ENCODE measurements at regions not wholly inside any gene's neighbourhood (a gene's known extent, or its start where the extent isn't known, plus 50 kb on each side); places are given as distances from the start of the nearest gene placed in this dataset.
A peak's percentile ranks its signal among the peaks of the same experiment; 100 is the strongest.

DNA sequence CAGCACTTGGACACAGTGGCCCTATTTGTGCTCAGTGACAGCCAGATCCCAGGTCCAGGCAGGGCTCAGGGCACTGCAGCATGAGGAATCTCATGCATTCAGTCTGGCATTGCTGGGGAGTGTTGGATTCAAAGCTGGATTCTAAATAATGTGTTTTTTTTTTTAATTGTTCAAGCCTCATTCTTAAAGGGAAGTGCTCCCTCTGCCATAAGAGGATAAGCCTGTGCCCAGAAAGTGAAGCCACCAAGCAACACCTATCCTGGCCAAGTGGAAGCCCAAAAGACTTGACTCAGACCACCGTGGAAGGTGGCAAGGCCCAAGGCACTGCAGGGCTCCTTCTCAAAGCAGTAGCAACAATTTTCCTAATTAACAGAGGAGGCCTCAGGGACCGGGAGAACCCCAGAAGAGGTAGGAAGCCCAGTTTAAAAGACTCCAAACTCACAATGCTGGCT is 135.6 kb downstream of the ACTL7B start:
- DNase-seq (ENCODE audit: low spot score), result no peak

DNA sequence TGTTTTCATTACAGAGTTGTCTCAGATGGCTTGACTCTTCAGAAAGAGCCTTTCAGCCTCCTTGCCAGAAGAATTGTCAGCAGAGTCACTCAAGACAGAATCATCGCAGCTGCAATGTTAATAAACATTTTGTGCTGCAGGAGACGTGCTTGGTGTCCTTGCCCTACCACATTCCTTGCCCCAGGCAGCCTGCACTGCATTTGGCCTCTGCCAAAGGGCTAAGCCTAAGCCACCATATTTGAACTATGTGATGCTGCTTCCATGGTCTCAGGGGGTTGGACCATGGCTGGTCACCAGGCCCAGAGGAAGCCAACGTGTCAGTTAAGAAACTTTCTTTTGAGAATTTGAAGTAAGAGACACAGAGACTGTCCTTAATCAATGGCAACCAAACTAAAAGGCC is 145.4 kb downstream of the ACTL7B start:
- DNase-seq (ENCODE audit: low spot score), result no peak

DNA sequence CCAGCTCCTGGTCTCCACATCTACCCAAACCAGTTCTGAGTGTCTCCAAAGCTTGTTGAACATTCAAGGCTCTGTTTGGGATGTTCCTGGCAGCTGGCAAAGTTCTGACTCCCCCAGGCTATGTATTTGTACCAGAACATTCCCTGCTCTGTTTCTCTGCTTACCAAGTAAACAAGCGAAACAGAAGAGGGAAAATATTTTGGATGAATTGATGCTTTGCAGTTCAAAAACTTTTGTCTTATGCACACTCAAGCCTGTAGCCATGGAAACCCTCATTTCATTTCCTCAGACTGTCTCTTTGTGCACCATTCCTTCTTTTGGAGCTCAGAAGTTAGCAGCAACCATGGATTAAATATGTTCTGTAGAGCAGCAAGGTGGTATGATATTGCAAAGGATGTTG is 145.8 kb downstream of the ACTL7B start:
- DNase-seq (ENCODE audit: low spot score), result no peak

DNA sequence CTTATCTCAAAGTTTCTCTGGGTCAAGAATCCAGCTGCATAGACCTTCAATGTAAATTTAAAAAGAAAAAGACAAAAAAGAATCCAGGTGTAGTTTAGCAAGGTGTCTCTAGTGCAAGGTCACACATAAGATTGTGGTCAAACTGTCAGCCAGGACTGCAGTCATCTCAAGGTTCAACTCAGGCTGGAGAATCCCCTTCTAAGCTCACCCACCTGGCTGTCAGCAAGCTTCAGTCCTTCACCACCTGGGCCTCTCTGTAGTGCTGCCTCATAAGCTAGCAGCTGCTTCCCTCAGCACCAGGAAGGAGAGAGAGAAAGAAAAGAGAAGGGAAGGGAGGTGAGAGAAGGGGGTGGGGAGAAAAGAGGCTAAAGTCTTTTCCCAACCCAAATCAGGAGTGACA is 146.7 kb downstream of the ACTL7B start:
- DNase-seq (ENCODE audit: low spot score), result no peak

DNA sequence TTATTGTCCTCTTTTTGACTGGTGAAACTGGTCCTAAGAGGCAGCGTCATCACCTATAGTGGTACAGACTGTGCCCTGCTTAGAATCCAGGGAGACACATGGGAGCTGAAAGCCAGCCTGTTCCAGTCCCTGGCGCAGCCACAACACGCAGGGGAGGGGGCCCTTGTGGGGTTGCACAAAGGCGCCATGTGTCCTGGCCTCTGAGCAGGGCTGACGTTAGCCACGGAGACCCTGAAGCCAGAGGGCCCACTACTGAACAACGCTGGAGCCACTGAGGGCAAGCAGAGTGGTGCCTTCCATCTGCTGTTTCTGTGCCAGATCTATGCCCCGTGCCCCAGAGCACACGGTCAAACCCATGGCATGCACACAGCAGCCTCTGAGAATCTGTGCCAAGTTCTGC is 147.3 kb downstream of the ACTL7B start:
- no peak for DNase-seq (ENCODE audit: low spot score)

DNA sequence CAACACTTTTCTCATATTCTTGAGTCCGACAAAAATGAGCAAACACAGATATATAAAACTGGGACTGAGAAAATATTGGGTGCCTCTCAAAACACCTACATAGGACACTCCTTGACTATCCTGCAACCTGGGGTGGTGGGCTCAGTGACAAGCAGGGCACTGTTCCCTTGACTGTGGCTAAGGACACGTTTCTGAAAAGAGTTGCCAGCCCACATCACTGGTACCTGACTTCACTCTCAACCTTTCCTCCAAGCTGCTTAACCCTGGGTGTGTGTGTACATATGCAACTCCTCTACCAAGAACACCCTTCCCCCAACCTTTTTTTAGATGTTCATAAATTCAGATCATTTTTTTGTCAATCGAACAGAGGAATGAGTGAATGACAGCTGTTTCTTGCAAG is 148.7 kb downstream of the ACTL7B start:
- DNase-seq (ENCODE audit: low spot score), result no peak

DNA sequence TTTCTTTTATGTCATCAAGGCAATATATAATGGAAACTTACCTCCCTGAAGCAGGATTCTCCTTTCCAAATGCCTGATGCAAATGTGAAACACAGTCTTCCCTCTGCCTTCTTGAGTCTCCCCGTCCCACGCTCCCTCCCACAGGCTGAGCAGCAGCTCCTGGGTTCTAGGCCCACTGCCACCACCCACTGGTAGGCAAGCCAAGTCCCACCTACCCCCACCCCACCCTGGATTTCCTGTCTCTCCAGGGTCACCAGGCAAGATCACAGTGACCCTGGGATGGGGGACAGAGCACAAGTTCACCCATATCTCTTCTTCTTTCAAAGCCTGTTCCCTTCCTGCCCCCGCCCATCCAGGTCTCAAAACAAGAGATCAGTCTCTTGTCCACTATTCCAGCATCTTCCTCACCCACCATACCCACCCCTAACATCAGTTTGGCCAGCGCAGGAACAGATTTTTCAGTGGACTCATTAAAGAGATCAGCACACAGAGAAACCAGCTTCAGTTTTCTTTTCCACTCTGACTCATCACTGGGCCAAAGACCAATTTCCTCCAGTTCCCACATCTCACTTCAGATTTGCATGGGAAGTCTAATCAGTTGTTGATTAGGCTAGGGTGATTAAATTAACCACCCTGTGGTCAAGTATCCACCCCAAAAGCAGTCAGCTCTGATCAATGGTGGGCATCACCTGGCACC is 151.5 kb downstream of the ACTL7B start:
- no peak for DNase-seq (ENCODE audit: low spot score)

DNA sequence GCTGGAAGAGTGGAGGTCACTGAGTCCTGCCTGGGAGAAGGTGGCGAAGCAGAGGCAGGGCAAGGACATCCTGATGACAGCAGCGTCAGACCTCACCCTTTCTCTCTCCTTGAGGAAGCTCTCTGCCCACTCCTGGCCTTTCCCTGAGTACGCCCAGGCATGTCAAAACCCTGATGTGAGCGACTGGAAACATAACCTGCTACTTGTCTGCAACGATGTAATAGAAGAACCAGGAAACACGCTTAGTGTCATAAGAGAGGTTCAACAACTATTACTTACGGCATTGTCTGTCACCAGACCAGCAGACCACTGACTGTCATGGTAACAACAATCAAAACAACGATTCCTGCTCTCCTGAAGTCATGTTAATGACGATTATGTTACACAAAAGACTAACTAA is 152.4 kb downstream of the ACTL7B start:
- no peak for DNase-seq (ENCODE audit: low spot score)

DNA sequence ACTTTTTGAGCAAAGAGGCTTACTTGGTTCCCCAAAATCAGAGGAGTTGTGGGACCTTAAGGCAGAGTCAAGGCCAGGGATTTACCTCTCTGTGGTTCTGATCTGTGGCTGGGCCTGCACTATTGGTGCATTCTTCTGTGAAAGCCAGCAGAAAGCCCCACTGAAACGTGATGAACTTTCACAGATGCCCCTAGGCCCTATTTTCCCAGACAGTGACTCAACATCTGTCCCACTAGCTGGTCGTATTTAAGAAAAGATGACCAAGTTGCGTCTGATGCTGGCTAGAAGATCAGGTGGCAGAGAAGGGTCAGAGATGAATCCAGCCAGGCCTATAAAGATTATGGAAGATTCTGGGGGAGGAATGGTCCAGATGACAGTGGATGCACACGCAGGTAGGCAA is 153.1 kb downstream of the ACTL7B start:
- DNase-seq (ENCODE audit: low spot score), result no peak

DNA sequence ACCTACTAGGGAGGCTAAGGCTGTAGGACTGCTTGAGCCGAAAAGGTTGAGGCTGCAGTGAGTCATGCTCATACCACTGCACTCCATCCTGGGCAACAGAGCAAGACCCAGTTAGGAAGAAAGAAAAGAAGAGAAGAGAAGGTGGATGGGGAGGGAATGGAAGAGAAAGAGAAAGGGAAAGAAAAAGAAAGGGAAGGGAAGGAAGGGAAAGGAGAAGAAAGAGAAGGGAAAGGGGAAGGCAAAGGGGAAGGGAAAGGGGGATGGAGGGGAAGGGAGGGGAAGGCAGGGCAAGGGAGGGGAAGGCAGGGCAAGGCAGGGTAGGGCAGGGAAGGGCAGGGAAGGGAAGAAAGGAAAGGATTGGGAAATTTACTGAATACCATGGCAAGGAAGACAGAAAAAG is 157.0 kb downstream of the ACTL7B start:
- no peak for DNase-seq (ENCODE audit: low spot score)

DNA sequence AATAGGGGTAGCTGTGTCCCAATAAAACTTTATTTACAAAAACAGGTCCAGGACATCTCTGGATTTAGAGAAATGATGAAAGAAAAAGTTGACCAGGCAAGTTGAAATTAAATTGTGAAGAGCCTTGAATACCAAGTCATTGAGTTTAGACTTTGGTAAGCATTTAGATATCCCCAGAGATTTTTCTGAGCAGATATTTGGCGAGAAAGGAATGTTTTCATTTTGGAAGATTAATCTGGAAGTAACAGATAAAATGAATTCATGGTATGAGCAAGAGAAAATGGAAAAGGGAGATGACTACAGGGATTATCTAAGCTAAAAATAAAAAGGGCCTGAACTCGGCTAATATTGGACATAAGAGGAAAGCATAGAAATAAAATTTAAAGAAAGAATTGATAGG is 157.6 kb downstream of the ACTL7B start:
- no peak for DNase-seq (ENCODE audit: low spot score)

DNA sequence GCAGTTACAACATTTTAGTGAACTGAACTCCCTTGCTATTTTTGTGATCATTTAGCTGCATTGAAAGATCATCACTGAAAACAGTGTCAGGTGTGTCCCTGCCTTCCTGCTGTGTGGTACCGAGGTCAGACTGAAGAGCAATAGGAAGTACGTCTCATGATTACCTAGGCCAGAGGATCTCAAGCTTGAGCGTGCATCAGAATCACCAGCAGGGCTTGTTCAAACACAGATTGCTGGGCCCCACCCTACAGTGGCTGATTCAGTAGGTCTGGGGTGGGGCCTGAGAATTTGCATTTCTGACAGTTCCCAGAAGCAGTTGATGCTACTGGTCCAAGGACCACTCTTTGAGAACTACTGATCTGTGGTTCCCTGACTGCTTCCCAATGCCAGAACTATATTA is 159.6 kb downstream of the ACTL7B start:
- DNase-seq (ENCODE audit: low spot score), result peak; percentile 18

DNA sequence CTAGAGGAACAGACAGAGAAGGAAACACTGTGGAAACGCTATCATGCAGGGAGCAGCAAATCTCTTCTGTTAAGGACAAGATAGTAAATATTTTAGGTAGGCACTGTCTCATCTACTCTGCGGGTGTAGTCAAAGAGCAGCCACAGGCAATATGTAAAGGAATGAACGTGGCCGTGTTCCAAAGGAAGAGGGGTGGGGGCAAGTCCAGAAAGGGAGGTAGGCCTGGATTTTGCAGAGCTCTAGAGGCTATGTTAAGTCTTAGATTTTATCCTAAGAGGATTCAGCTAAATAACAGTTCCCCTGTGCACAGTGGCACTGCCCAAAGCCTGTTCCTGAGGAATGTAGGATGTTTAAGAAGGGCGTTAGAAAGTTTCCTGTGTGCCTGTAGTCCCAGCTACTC is 161.6 kb downstream of the ACTL7B start:
- DNase-seq (ENCODE audit: low spot score), result no peak

DNA sequence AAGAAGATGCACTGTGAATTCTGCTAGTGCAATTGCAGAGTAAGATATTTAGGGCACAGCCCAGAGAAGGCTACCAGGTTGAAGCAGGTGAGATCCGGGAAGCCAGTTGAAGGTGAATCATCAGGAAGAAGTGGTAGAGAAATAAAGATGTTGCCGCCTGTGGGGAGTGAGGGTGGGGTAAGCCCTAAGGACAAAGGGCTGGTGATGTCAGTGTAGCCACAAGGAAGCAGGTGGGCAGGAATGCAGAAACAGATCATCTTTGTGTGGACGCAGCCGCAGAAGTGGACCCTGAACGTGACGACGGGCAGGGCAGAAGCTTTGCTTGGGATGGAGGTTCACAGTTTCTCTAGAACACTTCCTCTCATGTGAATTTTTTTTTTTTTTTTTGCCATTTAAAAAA is 164.2 kb downstream of the ACTL7B start:
- DNase-seq (ENCODE audit: low spot score), result peak; percentile 89

DNA sequence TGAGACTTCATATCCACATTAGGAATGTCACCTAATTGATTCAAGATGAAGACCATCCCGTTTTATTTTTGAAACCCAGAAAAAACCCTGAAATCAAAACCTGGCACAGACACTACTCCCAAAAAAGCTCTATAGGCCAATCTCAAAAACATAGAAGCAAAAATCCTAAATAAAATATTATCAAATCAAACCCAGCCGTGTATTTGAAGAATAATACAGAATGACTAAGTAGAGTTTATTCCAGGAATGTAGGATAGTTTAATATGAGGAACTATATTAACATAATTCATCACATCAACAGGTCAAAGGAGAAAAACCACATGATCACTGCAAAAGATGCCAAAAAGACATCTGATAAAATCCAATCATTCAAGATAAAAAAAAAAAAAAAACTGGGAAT is 167.1 kb downstream of the ACTL7B start:
- DNase-seq (ENCODE audit: low spot score), result no peak

DNA sequence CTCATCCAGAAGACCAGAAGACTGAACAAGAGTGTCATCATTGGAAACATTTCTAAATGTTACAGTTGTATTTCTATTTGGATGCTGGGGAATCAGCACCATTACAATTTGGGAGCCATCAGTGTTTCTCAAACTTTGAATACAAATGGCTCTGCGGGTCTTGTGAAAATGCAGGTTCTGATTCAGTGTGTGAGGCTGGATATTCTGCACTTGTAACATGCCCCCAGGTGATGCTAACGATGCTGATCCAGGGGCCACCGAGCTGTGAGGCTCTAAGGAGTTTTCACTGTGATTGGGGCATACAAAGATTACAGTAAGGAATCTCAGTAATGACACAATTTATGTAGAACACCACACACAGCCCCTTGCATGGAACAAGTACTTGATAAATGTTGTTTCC is 167.7 kb downstream of the ACTL7B start:
- no peak for DNase-seq (ENCODE audit: low spot score)

DNA sequence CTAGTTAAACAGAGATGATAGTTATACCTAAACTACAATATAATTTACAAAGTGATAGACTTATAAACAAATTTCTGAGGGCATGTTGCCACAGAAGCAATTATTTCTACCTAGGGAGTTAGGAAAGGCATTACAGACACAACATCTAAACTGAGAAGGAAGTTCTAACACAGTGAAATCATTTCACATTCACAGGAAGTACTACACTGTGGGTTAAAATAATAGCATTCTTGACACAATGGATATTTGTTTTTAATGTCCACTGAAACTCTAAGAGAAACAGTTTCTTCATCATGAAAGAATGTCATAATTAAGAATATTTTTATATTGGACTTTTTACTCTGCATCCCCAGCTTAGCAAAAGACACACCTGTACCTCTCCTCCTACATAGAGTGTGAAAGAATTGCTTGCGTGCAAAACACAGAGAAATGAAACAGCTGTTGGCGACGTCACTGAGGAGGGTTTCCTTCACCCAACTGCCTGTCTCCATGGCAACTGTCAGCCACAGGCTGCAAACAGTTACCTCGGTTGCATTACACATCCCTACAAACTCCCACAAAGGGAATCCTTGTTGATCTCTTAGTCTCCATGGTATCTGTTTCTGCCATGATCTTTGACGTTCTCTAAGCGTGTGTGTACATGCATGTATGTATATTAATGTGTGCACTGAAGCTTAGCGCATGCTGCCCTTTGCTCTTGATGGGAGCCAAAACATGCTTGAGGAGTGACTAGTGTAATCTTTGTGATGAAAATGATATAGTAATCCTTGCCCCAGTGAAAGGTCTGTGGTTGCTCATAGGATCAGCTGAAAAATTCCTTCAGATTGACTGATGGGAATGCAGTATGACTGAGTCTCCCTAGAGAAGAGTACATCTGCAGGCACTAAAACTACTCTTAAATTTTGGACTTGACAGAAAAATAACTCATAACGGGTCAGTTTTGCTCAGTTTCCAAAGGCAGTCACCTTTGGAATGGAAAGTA is 168.5 kb downstream of the ACTL7B start:
- DNase-seq (ENCODE audit: low spot score), result no peak

DNA sequence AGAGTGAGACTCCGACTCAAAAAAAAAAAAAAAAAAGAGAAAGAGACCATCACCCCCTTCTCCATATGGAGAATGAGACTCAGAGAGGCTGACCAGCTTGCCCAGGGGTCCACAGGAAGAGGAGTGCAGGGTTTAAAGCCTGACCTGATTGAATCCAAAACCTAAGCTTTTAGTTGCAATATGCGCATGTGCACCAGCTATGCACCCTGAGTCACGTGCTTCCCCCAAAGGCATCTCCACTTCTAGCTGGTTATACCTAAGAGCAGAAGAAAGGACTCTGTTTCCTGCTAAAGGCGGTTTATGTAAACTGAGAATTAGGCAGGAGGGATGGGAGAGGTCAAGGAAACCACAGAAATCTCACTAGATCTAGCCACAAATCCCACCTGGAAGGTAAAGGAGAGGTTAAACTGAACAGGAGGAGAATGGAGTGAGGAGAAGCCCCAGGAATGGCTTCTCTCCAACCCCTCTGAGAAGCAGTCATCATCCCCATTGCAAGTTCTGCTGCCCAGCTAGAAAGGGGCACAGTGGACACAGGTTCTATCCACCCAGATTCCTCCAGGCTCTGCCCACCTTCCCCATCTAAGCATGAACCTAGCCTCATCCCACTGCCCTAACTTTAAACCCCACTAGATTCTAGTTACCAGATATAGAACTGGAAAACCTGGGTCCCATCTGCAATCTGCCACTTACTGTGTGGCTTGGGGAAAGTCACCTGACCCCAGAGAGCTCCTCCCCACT is 171.3 kb downstream of the ACTL7B start:
- no peak for DNase-seq (ENCODE audit: low spot score)

DNA sequence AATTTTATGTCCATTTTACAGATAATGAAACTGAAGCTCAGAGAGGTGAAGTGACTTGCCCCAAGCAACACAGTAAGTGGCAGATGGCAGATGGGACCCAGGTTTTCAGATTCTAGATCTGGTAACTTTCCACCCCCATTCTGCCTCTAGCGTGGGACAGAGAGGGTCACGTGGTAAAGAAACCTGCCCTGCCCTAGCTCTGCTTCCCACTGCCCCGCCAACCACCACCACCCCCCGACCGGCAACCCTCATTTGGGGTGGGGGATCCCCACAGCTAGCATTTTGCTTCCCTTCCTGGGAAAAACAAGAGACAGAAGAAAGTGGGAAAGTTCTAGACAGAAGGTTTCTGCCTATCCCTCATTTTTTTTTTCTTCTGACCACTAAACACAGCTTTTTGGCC is 172.5 kb downstream of the ACTL7B start:
- DNase-seq (ENCODE audit: low spot score), result no peak

DNA sequence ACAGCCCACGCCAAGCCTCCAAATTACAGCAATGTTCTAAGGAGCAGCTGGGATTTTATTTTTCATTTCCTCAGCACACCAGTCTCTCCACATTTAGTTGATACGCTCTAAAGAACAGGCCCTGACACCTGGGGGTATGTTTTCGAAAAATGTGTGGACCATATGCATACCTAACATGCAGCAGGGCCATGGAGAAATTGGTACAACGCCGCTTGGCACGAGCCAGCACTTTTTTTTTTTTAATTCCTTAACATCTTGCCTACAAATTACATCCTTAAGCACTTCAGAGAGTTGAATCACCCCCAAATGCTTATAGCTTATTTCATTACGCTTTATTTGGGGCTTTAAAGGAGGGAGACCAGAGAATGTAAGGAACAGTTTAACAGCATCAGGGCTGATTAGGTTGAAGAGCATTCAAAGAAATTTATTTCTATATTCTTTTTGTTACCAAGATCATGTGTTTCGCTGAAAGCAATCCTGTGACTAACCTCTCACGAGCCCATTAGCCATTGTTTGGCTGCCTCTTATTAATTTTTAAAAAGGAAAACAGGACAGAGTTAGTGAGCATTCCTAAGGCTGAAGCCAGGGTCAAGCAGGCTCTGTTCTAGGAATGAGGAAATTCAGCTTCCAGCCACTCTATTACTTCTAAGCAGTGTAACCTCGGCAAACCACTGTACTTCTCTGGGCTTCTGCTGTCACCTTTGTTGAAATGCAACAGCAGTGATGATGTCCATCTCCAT is 173.8 kb downstream of the ACTL7B start:
- DNase-seq (ENCODE audit: low spot score), result no peak

DNA sequence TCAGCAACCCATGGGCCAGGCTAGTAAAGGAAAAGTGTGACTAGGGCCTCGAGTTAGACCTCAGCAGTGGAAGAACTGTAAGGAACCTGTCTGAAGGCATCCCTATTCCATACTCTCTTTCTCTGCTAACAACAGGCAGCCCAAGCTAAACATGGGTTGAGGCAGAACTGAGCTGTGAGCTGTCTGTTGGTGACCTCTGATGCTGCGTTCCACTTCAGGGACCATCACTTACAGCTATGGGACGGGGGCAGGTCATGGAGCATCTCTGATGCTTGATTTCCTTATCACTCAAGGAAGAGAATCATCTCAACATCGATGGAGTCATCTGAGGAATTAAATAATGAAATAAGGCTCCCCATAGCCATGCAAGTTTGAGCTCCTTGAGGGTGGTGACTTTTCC is 174.8 kb downstream of the ACTL7B start:
- DNase-seq (ENCODE audit: low spot score), result no peak

DNA sequence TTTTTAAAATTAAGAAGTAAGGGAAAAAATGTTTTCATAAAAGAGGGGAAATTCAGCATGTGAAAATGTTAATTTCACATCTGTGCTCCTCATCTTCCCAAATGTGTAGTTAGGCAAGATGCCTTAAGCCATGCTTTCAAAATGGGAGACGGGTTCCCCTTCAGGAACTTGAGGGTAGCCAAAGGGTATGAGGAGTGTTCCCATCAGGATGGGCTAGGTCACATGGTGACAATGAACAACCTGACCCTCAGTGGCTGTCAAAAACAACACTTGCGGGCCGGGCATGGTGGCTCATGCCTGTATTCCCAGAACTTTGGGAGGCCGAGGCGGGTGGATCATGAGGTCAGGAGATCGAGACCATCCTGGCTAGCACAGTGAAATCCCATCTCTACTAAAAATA is 178.0 kb downstream of the ACTL7B start:
- no peak for DNase-seq (ENCODE audit: low spot score)
